Fibroblast of skin of left quadriceps (primary cell): ENCODE measurements at regions not wholly inside any gene's neighbourhood (a gene's known extent, or its start where the extent isn't known, plus 50 kb on each side); places are given as distances from the start of the nearest gene placed in this dataset.
A peak's percentile ranks its signal among the peaks of the same experiment; 100 is the strongest.

ENCODE experiments used
- DNase-seq, 2 experiments: peaks; one replicate each; pipeline ENCODE4 v3.0.0-alpha.2; 2013; ENCODE audit warnings: low read depth in 2 of 2

- no peak for DNase-seq
Observed at GRCh38 chr4:100970414-100970813, 376.9 kb downstream of the PPP3CA start.

- DNase-seq = no peak
Observed at GRCh38 chr4:100969925-100970324, 377.4 kb downstream of the PPP3CA start.

GRCh38 chr4:100968046-100968445, 379.3 kb downstream of the PPP3CA start:
- no peak for DNase-seq

GRCh38 chr4:100963627-100964026, 383.7 kb downstream of the PPP3CA start:
- no peak for DNase-seq

- DNase-seq = no peak
Observed at GRCh38 chr4:100962698-100963097, 384.6 kb downstream of the PPP3CA start.

GRCh38 chr4:100960232-100960631, 387.1 kb downstream of the PPP3CA start:
- no peak for DNase-seq

GRCh38 chr4:100954046-100954445, 393.3 kb downstream of the PPP3CA start:
- DNase-seq = no peak

GRCh38 chr4:100953616-100954015, 393.7 kb downstream of the PPP3CA start:
- no peak for DNase-seq

- DNase-seq = no peak
Observed at GRCh38 chr4:100952590-100952989, 394.7 kb downstream of the PPP3CA start.

GRCh38 chr4:100949350-100949935, 397.9 kb downstream of the PPP3CA start:
- peak; percentile 31 to 34 for DNase-seq

GRCh38 chr4:100948911-100949310, 398.4 kb downstream of the PPP3CA start:
- DNase-seq = no peak

- DNase-seq = no peak
Observed at GRCh38 chr4:100945789-100946188, 401.5 kb downstream of the PPP3CA start.

GRCh38 chr4:100938698-100939097, 408.6 kb downstream of the PPP3CA start:
- DNase-seq = no peak

GRCh38 chr4:100936661-100937375, 410.5 kb downstream of the PPP3CA start:
- DNase-seq = no peak

GRCh38 chr4:100935090-100935489, 412.2 kb downstream of the PPP3CA start:
- DNase-seq = no peak

- no peak for DNase-seq
Observed at GRCh38 chr4:100933628-100934027, 413.7 kb downstream of the PPP3CA start.

GRCh38 chr4:100929758-100930157, 411.9 kb upstream of the EMCN start:
- DNase-seq = no peak

- no peak for DNase-seq
Observed at GRCh38 chr4:100929135-100929534, 411.3 kb upstream of the EMCN start.

GRCh38 chr4:100926039-100926717, 408.4 kb upstream of the EMCN start:
- DNase-seq = no peak

GRCh38 chr4:100913685-100914084, 395.9 kb upstream of the EMCN start:
- DNase-seq = no peak

- no peak for DNase-seq
Observed at GRCh38 chr4:100908540-100908939, 390.7 kb upstream of the EMCN start.

GRCh38 chr4:100907465-100908454, 389.9 kb upstream of the EMCN start:
- no peak for DNase-seq
